ENCODE measurements at regions not wholly inside any gene's neighbourhood (a gene's known extent, or its start where the extent isn't known, plus 50 kb on each side); places are given as distances from the start of the nearest gene placed in this dataset.
"Not testable (repeated sequence)": the region's sequence is repeated elsewhere in the genome, so short reads cannot be mapped to it uniquely, and the experiment has no call there.

- Histone ChIP-seq H3K4me1 (ENCODE audit: insufficient read depth, low read length) (peaks cover 3% of the 10 kb centered on the region), H3K9me3 (ENCODE audit: control insufficient read depth in 1 of 2, insufficient read depth in 1 of 2, low read length in 2 of 2) (no peaks in the 10 kb centered on the region), H3K27me3 (ENCODE audit: control insufficient read depth in 1 of 2, insufficient read depth in 2 of 2, low read length in 2 of 2) (no peaks in the 10 kb centered on the region), H3K4me3 (ENCODE audit: low read length) (no peak overlapping the region), H3K27ac (ENCODE audit: low read depth in 1 of 2, low read length in 2 of 2) (no peak overlapping the region), H3K36me3 (ENCODE audit: insufficient read depth, low read length) (no peaks in the 10 kb centered on the region)
- H3K9me3 Mint-ChIP-seq = no peaks in the 10 kb centered on the region
- ChIA-PET CTCF (no interaction called here), POLR2A (no interaction called here)
- TF ChIP-seq CTCF (IDR thresholded peaks at IDR 0.05) = no peak
- peaks cover 6% of the 10 kb centered on the region for H3K4me1 Mint-ChIP-seq (ENCODE audit: low read depth)
- ATAC-seq (ENCODE audit: poor library complexity) (no peak), DNase-seq (no peak)
- no peak overlapping the region for H3K27ac Mint-ChIP-seq
- H3K4me3 Mint-ChIP-seq = no peak overlapping the region
- H3K36me3 Mint-ChIP-seq (ENCODE audit: low read depth) = no peaks in the 10 kb centered on the region
- intact Hi-C loops (cut with DNase I, micrococcal nuclease) = no loop called here
- no peaks in the 10 kb centered on the region for H3K27me3 Mint-ChIP-seq
These were observed 77.1 kb upstream of the UBE2E1 start for GRCh38 chr3:23728601-23729117.

GRCh38 chr3:23729362-23729761 lies 76.4 kb upstream of the UBE2E1 start:
- H3K27me3 Mint-ChIP-seq; intact Hi-C loops (cut with DNase I, micrococcal nuclease); H3K36me3 Mint-ChIP-seq (ENCODE audit: low read depth); H3K27me3 ChIP-seq (ENCODE audit: control insufficient read depth in 1 of 2, insufficient read depth in 2 of 2, low read length in 2 of 2); H3K9me3 ChIP-seq (ENCODE audit: control insufficient read depth in 1 of 2, insufficient read depth in 1 of 2, low read length in 2 of 2); H3K4me1 Mint-ChIP-seq (ENCODE audit: low read depth); ATAC-seq (ENCODE audit: poor library complexity); CTCF ChIA-PET; H3K9me3 Mint-ChIP-seq; H3K4me3 ChIP-seq (ENCODE audit: low read length); H3K4me3 Mint-ChIP-seq; H3K27ac ChIP-seq (ENCODE audit: low read depth in 1 of 2, low read length in 2 of 2); DNase-seq; H3K27ac Mint-ChIP-seq; POLR2A ChIA-PET; H3K4me1 ChIP-seq (ENCODE audit: insufficient read depth, low read length); H3K36me3 ChIP-seq (ENCODE audit: insufficient read depth, low read length): not testable (repeated sequence)

GRCh38 chr3:23734481-23734880 lies 71.3 kb upstream of the UBE2E1 start:
- Mint-ChIP-seq H3K36me3 (ENCODE audit: low read depth) (no peaks in the 10 kb centered on the region), H3K27ac (no peak overlapping the region), H3K9me3 (no peaks in the 10 kb centered on the region), H3K4me1 (ENCODE audit: low read depth) (no peaks in the 10 kb centered on the region), H3K27me3 (no peaks in the 10 kb centered on the region), H3K4me3 (no peak overlapping the region)
- ATAC-seq (ENCODE audit: poor library complexity) (no peak), DNase-seq (no peak)
- TF ChIP-seq CTCF (IDR thresholded peaks at IDR 0.05) = no peak
- ChIA-PET CTCF (no interaction called here), POLR2A (no interaction called here)
- Histone ChIP-seq H3K4me3 (ENCODE audit: low read length) (no peak overlapping the region), H3K27ac (ENCODE audit: low read depth in 1 of 2, low read length in 2 of 2) (no peak overlapping the region), H3K36me3 (ENCODE audit: insufficient read depth, low read length) (no peaks in the 10 kb centered on the region), H3K9me3 (ENCODE audit: control insufficient read depth in 1 of 2, insufficient read depth in 1 of 2, low read length in 2 of 2) (no peaks in the 10 kb centered on the region), H3K4me1 (ENCODE audit: insufficient read depth, low read length) (no peaks in the 10 kb centered on the region), H3K27me3 (ENCODE audit: control insufficient read depth in 1 of 2, insufficient read depth in 2 of 2, low read length in 2 of 2) (no peaks in the 10 kb centered on the region)
- intact Hi-C loops (cut with DNase I, micrococcal nuclease) = no loop called here

GRCh38 chr3:23735062-23735461 lies 70.7 kb upstream of the UBE2E1 start:
- Mint-ChIP-seq H3K9me3 (no peaks in the 10 kb centered on the region), H3K27me3 (no peaks in the 10 kb centered on the region), H3K27ac (no peak overlapping the region), H3K36me3 (ENCODE audit: low read depth) (no peaks in the 10 kb centered on the region), H3K4me1 (ENCODE audit: low read depth) (no peaks in the 10 kb centered on the region), H3K4me3 (no peak overlapping the region)
- no peaks in the 10 kb centered on the region for H3K9me3 ChIP-seq (ENCODE audit: control insufficient read depth in 1 of 2, insufficient read depth in 1 of 2, low read length in 2 of 2)
- no peak for DNase-seq
- H3K36me3 ChIP-seq (ENCODE audit: insufficient read depth, low read length) = no peaks in the 10 kb centered on the region
- ChIA-PET POLR2A (no interaction called here), CTCF (no interaction called here)
- no peaks in the 10 kb centered on the region for H3K4me1 ChIP-seq (ENCODE audit: insufficient read depth, low read length)
- intact Hi-C loops (cut with DNase I, micrococcal nuclease) = no loop called here
- H3K27ac ChIP-seq (ENCODE audit: low read depth in 1 of 2, low read length in 2 of 2) = no peak overlapping the region
- TF ChIP-seq CTCF (IDR thresholded peaks at IDR 0.05) = no peak
- H3K27me3 ChIP-seq (ENCODE audit: control insufficient read depth in 1 of 2, insufficient read depth in 2 of 2, low read length in 2 of 2) = no peaks in the 10 kb centered on the region
- no peak overlapping the region for H3K4me3 ChIP-seq (ENCODE audit: low read length)
- ATAC-seq (ENCODE audit: poor library complexity) = no peak
